ENCODE measurements at regions not wholly inside any gene's neighbourhood (a gene's known extent, or its start where the extent isn't known, plus 50 kb on each side); places are given as distances from the start of the nearest gene placed in this dataset.

DNA sequence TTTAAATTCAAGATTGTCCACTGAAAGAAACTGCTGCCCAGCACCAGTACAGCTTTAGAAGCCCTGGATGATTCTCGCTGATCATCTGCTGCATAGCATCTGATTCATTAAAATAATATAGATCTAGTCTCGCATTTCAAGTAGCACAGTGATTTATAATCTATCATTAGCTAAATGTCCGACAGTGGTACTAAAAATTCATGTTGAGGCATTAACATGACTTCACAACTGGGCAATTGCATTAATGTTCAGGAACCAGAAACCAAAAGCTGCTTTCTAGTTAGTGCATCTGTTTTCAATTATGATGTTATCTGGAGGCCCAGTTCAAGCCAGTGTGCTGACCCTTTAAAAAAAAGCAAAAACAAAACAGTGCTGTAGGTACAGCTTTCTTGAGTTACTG, 1987.2 kb upstream of the SEL1L start:
- Histone ChIP-seq H3K9me3 (ENCODE audit: control insufficient read depth in 5 of 5, low read length in 5 of 5) (no peaks in the 10 kb centered on the region), H3K36me3 (ENCODE audit: control insufficient read depth in 5 of 5, insufficient read depth in 5 of 5, low read length in 5 of 5) (no peaks in the 10 kb centered on the region), H3K9ac (ENCODE audit: low read length in 5 of 5) (no peak overlapping the region), H3K27me3 (ENCODE audit: control insufficient read depth in 5 of 5, insufficient read depth in 4 of 5, low read length in 5 of 5) (no peaks in the 10 kb centered on the region), H3K4me3 (ENCODE audit: low read depth in 1 of 5, low read length in 5 of 5) (no peak overlapping the region), H3K4me1 (ENCODE audit: control insufficient read depth in 5 of 5, insufficient read depth in 5 of 5, low read length in 5 of 5) (no peaks in the 10 kb centered on the region), H3K27ac (ENCODE audit: low read depth, low read length) (no peak overlapping the region)

DNA sequence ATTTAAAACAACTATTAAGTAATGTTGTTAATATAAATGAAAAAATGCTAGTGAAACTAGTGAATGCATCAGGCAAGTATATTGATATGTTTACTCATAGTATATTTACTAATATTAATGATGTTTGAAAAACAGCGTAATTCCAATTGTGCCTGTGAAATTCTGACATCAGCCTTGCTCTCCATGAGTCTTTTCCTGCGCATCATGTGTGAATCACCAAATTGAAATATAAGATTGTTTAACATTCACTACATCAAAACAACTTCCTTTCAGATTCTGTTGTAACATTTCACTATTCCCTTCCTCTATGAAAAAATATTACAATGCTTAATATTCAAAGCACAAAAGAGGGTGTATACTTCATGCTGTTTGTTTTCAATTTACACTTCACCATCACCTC, 1995.9 kb upstream of the SEL1L start:
- Histone ChIP-seq H3K9ac (ENCODE audit: low read length in 5 of 5) (no peak overlapping the region), H3K27me3 (ENCODE audit: control insufficient read depth in 5 of 5, insufficient read depth in 4 of 5, low read length in 5 of 5) (no peaks in the 10 kb centered on the region), H3K9me3 (ENCODE audit: control insufficient read depth in 5 of 5, low read length in 5 of 5) (no peaks in the 10 kb centered on the region), H3K36me3 (ENCODE audit: control insufficient read depth in 5 of 5, insufficient read depth in 5 of 5, low read length in 5 of 5) (no peaks in the 10 kb centered on the region), H3K4me3 (ENCODE audit: low read depth in 1 of 5, low read length in 5 of 5) (no peak overlapping the region), H3K4me1 (ENCODE audit: control insufficient read depth in 5 of 5, insufficient read depth in 5 of 5, low read length in 5 of 5) (no peaks in the 10 kb centered on the region), H3K27ac (ENCODE audit: low read depth, low read length) (no peak overlapping the region)

DNA sequence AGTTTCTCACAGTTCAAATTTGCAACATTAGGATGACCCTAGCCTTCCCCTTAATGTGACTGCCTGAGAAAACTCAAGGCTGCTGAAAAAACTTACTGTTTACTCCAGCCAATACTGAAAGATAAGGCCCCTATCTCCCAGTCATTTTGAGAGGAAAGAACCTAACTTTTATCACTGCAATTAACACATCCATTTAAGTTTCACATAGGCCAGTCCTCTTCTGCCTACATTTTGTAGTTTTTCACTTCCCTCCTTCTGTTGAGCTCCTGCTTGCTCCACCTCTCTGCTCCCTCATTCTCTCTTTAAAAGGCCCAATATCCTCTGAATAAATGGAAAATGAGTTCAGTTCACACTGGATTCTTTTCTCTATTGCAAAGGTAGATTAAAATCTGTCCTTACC, 1996.2 kb upstream of the FLRT2 start:
- H3K36me3 ChIP-seq (ENCODE audit: control insufficient read depth in 5 of 5, insufficient read depth in 5 of 5, low read length in 5 of 5), result no peaks in the 10 kb centered on the region
- H3K27ac ChIP-seq (ENCODE audit: low read depth, low read length), result no peak overlapping the region
- peaks cover 0 to 5% (median 0%) of the 10 kb centered on the region in 5 donors for H3K4me1 ChIP-seq (ENCODE audit: control insufficient read depth in 5 of 5, insufficient read depth in 5 of 5, low read length in 5 of 5)
- no peak overlapping the region for H3K4me3 ChIP-seq (ENCODE audit: low read depth in 1 of 5, low read length in 5 of 5)
- H3K27me3 ChIP-seq (ENCODE audit: control insufficient read depth in 5 of 5, insufficient read depth in 4 of 5, low read length in 5 of 5), result no peaks in the 10 kb centered on the region
- H3K9ac ChIP-seq (ENCODE audit: low read length in 5 of 5), result no peak overlapping the region
- no peaks in the 10 kb centered on the region for H3K9me3 ChIP-seq (ENCODE audit: control insufficient read depth in 5 of 5, low read length in 5 of 5)

DNA sequence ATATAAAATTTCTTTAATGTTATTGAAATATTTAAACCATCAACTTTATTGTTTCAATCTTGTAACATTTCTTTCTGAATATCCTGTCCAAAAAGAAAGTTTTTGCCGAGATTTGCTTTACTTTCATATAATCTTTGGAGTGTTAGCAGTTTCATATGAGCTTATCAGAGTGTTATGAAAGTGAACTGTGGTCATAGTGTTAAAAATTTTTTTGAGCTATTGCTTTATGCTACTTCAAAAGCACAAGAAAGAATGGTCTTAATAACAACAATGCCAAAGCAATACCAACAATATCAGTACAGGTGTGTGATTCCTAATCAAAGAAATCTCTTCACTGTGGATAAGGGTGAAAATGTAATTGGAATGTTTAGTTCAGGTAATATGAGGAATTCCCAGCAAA, 1994.9 kb upstream of the FLRT2 start:
- Histone ChIP-seq H3K9ac (ENCODE audit: low read length in 5 of 5) (no peak overlapping the region), H3K36me3 (ENCODE audit: control insufficient read depth in 5 of 5, insufficient read depth in 5 of 5, low read length in 5 of 5) (no peaks in the 10 kb centered on the region), H3K27ac (ENCODE audit: low read depth, low read length) (no peak overlapping the region), H3K4me1 (ENCODE audit: control insufficient read depth in 5 of 5, insufficient read depth in 5 of 5, low read length in 5 of 5) (peaks cover 0 to 5% (median 0%) of the 10 kb centered on the region in 5 donors), H3K27me3 (ENCODE audit: control insufficient read depth in 5 of 5, insufficient read depth in 4 of 5, low read length in 5 of 5) (no peaks in the 10 kb centered on the region), H3K4me3 (ENCODE audit: low read depth in 1 of 5, low read length in 5 of 5) (no peak overlapping the region), H3K9me3 (ENCODE audit: control insufficient read depth in 5 of 5, low read length in 5 of 5) (no peaks in the 10 kb centered on the region)

DNA sequence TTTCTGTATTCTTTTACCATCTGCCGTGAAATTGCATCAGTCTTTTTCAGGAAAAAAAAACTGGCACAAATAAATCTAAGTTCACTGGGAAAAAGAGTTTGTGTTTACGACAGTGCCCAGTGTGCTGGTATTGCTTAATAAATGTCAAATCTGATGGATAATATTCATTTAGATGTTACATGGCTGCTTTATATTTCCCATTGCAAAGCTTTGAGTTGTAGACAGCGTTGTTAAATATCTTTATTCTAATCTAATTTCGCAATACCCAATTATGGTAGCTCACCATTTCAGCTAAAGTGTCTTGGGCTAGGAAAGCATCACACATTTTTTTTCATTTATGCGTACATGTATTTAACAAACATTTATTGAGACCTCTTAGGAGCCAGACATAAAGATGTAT, 1994.5 kb upstream of the FLRT2 start:
- Histone ChIP-seq H3K36me3 (ENCODE audit: control insufficient read depth in 5 of 5, insufficient read depth in 5 of 5, low read length in 5 of 5) (no peaks in the 10 kb centered on the region), H3K27me3 (ENCODE audit: control insufficient read depth in 5 of 5, insufficient read depth in 4 of 5, low read length in 5 of 5) (no peaks in the 10 kb centered on the region), H3K9ac (ENCODE audit: low read length in 5 of 5) (no peak overlapping the region), H3K27ac (ENCODE audit: low read depth, low read length) (no peak overlapping the region), H3K9me3 (ENCODE audit: control insufficient read depth in 5 of 5, low read length in 5 of 5) (no peaks in the 10 kb centered on the region), H3K4me3 (ENCODE audit: low read depth in 1 of 5, low read length in 5 of 5) (no peak overlapping the region), H3K4me1 (ENCODE audit: control insufficient read depth in 5 of 5, insufficient read depth in 5 of 5, low read length in 5 of 5) (peaks cover 0 to 5% (median 0%) of the 10 kb centered on the region in 5 donors)

DNA sequence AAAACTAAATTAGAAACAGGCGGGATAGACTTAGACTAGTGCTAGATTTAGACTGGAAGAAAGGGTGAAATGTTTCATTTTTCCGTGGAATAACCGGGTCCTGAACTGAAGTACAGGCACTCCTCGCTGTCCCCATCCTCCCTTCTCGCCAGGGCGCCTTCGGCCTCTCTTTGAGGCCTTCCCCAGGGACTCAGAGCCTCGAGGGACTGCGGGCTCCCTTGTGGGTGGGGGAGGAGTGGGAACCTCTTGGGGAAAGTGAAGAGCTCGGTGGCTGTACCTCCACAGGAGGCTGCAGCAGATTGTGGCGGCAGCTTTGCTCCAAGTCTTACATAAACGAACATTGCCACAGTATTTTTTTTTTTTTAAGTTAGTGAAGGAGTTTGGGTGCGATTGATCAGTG, 1988.8 kb upstream of the FLRT2 start:
- Histone ChIP-seq H3K4me3 (ENCODE audit: low read depth in 1 of 5, low read length in 5 of 5) (no peak overlapping the region), H3K27ac (ENCODE audit: low read depth, low read length) (no peak overlapping the region), H3K9ac (ENCODE audit: low read length in 5 of 5) (no peak overlapping the region), H3K36me3 (ENCODE audit: control insufficient read depth in 5 of 5, insufficient read depth in 5 of 5, low read length in 5 of 5) (no peaks in the 10 kb centered on the region), H3K9me3 (ENCODE audit: control insufficient read depth in 5 of 5, low read length in 5 of 5) (no peaks in the 10 kb centered on the region), H3K27me3 (ENCODE audit: control insufficient read depth in 5 of 5, insufficient read depth in 4 of 5, low read length in 5 of 5) (no peaks in the 10 kb centered on the region), H3K4me1 (ENCODE audit: control insufficient read depth in 5 of 5, insufficient read depth in 5 of 5, low read length in 5 of 5) (no peaks in the 10 kb centered on the region)

DNA sequence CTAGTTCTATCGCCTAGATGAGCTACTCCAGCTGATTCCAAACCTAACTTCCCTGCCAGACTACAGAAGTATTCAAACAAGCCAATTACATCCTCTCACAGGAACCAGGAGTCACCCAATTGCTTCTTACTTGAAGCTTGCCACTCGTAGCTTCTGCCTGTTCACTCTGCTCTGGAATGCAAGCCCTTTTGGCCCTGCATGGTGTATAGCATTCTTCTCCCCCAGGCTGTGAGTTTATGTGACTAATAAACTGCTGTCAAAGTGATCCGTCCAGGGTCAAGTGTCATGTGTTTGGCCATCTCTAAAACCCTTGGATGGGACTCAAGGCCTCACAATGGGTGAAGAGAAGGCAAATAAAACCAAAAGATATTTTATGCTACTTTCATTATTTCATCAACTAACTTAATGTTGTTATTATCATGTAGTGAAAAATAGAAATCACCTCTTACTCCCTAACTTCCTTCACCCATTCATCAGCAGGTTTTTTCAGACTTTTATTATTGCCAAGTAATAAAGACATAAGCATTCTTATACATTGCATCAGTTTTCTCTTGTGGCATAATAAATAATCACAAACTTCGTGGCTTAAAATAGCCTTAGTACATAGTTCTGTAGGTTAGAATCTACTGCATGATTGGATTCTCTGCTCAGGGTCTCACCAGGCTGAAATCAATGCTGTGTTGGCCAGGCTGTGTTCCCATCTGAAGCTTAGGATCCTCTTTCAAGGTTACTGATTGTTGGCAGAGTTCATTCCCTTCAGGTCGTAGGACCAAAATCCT, 1981.7 kb upstream of the FLRT2 start:
- no peaks in the 10 kb centered on the region for H3K9me3 ChIP-seq (ENCODE audit: control insufficient read depth in 5 of 5, low read length in 5 of 5)
- no peaks in the 10 kb centered on the region for H3K27me3 ChIP-seq (ENCODE audit: control insufficient read depth in 5 of 5, insufficient read depth in 4 of 5, low read length in 5 of 5)
- H3K27ac ChIP-seq (ENCODE audit: low read depth, low read length), result no peak overlapping the region
- H3K4me3 ChIP-seq (ENCODE audit: low read depth in 1 of 5, low read length in 5 of 5), result no peak overlapping the region
- H3K36me3 ChIP-seq (ENCODE audit: control insufficient read depth in 5 of 5, insufficient read depth in 5 of 5, low read length in 5 of 5), result no peaks in the 10 kb centered on the region
- H3K4me1 ChIP-seq (ENCODE audit: control insufficient read depth in 5 of 5, insufficient read depth in 5 of 5, low read length in 5 of 5), result no peaks in the 10 kb centered on the region
- no peak overlapping the region for H3K9ac ChIP-seq (ENCODE audit: low read length in 5 of 5)

DNA sequence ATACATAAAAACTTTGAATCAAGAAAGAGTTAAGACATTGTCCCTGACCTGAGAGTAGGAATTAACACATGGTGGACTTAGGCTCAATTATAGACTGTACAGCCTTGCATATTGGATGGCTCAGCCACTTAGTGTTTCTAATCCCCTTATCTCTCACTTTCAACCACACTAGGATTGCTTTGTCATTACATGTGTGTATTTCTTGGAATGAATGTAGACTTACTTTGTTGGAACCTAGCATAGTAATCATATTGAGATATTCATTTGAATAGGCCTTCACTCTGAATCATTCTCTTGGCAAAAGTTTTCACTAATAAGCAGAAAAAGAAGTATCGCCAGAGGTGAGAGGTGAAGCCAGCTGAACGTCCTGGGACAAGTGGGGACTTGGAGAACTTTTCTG, 1973.9 kb upstream of the FLRT2 start:
- H3K36me3 ChIP-seq (ENCODE audit: control insufficient read depth in 5 of 5, insufficient read depth in 5 of 5, low read length in 5 of 5), result no peaks in the 10 kb centered on the region
- H3K9ac ChIP-seq (ENCODE audit: low read length in 5 of 5), result no peak overlapping the region
- H3K4me1 ChIP-seq (ENCODE audit: control insufficient read depth in 5 of 5, insufficient read depth in 5 of 5, low read length in 5 of 5), result no peaks in the 10 kb centered on the region
- no peak overlapping the region for H3K4me3 ChIP-seq (ENCODE audit: low read depth in 1 of 5, low read length in 5 of 5)
- H3K9me3 ChIP-seq (ENCODE audit: control insufficient read depth in 5 of 5, low read length in 5 of 5), result peaks cover 0 to 5% (median 0%) of the 10 kb centered on the region in 5 donors
- H3K27me3 ChIP-seq (ENCODE audit: control insufficient read depth in 5 of 5, insufficient read depth in 4 of 5, low read length in 5 of 5), result no peaks in the 10 kb centered on the region
- no peak overlapping the region for H3K27ac ChIP-seq (ENCODE audit: low read depth, low read length)

DNA sequence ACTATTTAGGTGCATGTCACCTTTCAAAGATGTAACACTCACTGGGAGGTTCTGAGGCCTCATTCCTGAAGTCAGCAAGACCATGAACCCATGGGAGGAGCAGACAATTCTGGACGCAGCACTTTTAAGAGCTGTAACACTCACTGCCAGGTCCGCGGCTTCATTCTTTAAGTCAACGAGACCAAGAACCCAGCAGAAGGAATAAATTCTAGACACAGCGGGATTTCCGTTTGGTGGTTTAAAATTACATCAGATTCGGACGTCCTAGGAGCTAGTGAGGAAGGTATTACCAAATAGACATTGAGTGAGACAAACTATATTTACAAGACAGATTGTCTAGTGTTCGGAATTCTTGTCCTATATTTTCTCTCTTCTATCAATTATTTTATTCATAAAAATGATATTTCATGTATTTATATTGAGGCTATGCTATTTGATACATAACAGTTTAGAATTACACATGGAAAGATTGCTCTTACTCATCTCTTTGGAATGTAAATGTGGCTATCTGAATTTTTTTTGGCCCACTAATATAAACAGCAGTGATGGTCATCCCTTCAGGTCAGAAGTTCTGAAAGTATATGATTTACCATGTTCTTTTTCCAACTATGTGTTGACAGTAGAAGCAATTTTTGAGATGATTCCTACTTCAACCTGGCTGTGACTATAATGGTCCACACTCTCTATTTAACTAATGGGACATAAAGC, 1973.0 kb upstream of the FLRT2 start:
- H3K27ac ChIP-seq (ENCODE audit: low read depth, low read length), result no peak overlapping the region
- no peak overlapping the region for H3K4me3 ChIP-seq (ENCODE audit: low read depth in 1 of 5, low read length in 5 of 5)
- no peak overlapping the region for H3K9ac ChIP-seq (ENCODE audit: low read length in 5 of 5)
- no peaks in the 10 kb centered on the region for H3K36me3 ChIP-seq (ENCODE audit: control insufficient read depth in 5 of 5, insufficient read depth in 5 of 5, low read length in 5 of 5)
- peaks cover 0 to 5% (median 0%) of the 10 kb centered on the region in 5 donors for H3K9me3 ChIP-seq (ENCODE audit: control insufficient read depth in 5 of 5, low read length in 5 of 5)
- no peaks in the 10 kb centered on the region for H3K4me1 ChIP-seq (ENCODE audit: control insufficient read depth in 5 of 5, insufficient read depth in 5 of 5, low read length in 5 of 5)
- no peaks in the 10 kb centered on the region for H3K27me3 ChIP-seq (ENCODE audit: control insufficient read depth in 5 of 5, insufficient read depth in 4 of 5, low read length in 5 of 5)

DNA sequence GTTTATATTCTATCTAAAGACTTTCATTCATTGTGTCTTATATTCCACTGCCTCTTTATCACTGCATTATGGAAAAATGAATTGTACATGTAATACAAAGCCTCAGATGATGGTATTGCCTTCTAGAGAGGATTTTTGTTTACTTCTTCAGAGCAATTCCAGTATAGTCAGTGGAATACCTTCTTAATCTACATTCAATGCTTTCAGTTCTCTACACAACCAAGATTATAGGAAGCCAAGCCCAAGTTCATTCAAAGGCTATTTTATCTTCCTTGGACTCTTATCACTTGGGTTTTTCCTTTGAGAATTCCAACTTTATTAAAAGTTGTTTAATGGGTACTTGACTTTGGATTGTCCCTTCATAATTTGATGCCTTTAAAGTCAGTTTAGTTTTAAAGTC, 1971.0 kb upstream of the FLRT2 start:
- Histone ChIP-seq H3K27ac (ENCODE audit: low read depth, low read length) (no peak overlapping the region), H3K27me3 (ENCODE audit: control insufficient read depth in 5 of 5, insufficient read depth in 4 of 5, low read length in 5 of 5) (no peaks in the 10 kb centered on the region), H3K9me3 (ENCODE audit: control insufficient read depth in 5 of 5, low read length in 5 of 5) (peaks cover 0 to 5% (median 0%) of the 10 kb centered on the region in 5 donors), H3K9ac (ENCODE audit: low read length in 5 of 5) (no peak overlapping the region), H3K36me3 (ENCODE audit: control insufficient read depth in 5 of 5, insufficient read depth in 5 of 5, low read length in 5 of 5) (no peaks in the 10 kb centered on the region), H3K4me3 (ENCODE audit: low read depth in 1 of 5, low read length in 5 of 5) (no peak overlapping the region), H3K4me1 (ENCODE audit: control insufficient read depth in 5 of 5, insufficient read depth in 5 of 5, low read length in 5 of 5) (no peaks in the 10 kb centered on the region)
